BJ (cell line): ENCODE measurements at regions not wholly inside any gene's neighbourhood (a gene's known extent, or its start where the extent isn't known, plus 50 kb on each side); places are given as distances from the start of the nearest gene placed in this dataset.

Experiments used
- CTCF ChIA-PET: fragments of 350-600 bp; formaldehyde crosslinking; extraction: SDS; loops from one replicate; lab custom pipeline; 2021; ENCODE audit warnings: antibody characterized with exemption, inconsistent platforms; lab: Yijun Ruan, JAX
- POLR2A ChIA-PET: fragments of 300-600 bp; sonication (Branson Sonifier 250); formaldehyde crosslinking; extraction: SDS; loops from one replicate; lab custom pipeline; 2021; ENCODE audit warnings: antibody characterized with exemption; lab: Charles Lee
- DNase-seq: peaks from one replicate; pipeline ENCODE4 v3.0.0-alpha.2; 2011; ENCODE audit warnings: low read depth
- H3K27me3 ChIP-seq: 2 replicates; pipeline ENCODE4 v1.6.0; 2011; ENCODE audit warnings: low read length; ENCODE audit not compliant: control insufficient read depth, insufficient read depth
- H3K36me3 ChIP-seq: 2 replicates; pipeline ENCODE4 v1.5.1; 2011; ENCODE audit warnings: low read length; ENCODE audit not compliant: control insufficient read depth, insufficient read depth
- H3K4me3 ChIP-seq: 2 replicates; pipeline ENCODE4 v1.5.1; 2011; ENCODE audit warnings: low read depth, mild to moderate bottlenecking, control low read depth, low read length
- CTCF ChIP-seq: IDR thresholded peaks from 2 replicates; pipeline ENCODE4 v1.5.1; 2011; ENCODE audit warnings: low read depth, mild to moderate bottlenecking, control low read depth, inconsistent platforms, low read length, moderate library complexity; ENCODE audit not compliant: insufficient read depth

GRCh38 chr7:114789161-114789560, 132.7 kb upstream of the MDFIC start:
- no peak for TF ChIP-seq CTCF
- Histone ChIP-seq H3K36me3 (no peaks in the 10 kb centered on the region), H3K27me3 (no peaks in the 10 kb centered on the region), H3K4me3 (no peak overlapping the region)
- ChIA-PET CTCF (no interaction called here), POLR2A (no interaction called here)
- DNase-seq = no peak

GRCh38 chr7:114789871-114790311, 132.0 kb upstream of the MDFIC start:
- Histone ChIP-seq H3K27me3 (no peaks in the 10 kb centered on the region), H3K36me3 (no peaks in the 10 kb centered on the region), H3K4me3 (no peak overlapping the region)
- CTCF ChIA-PET = no interaction called here
- TF ChIP-seq CTCF = no peak
- peak; percentile 61 for DNase-seq
- POLR2A ChIA-PET = no interaction called here

- ChIA-PET CTCF (no interaction called here), POLR2A (no interaction called here)
- H3K36me3 ChIP-seq = no peaks in the 10 kb centered on the region
- H3K4me3 ChIP-seq = no peak overlapping the region
- DNase-seq = no peak
- no peak for TF ChIP-seq CTCF
- H3K27me3 ChIP-seq = no peaks in the 10 kb centered on the region
Measured at GRCh38 chr7:114790521-114790920, 131.4 kb upstream of the MDFIC start.

- H3K27me3 ChIP-seq = no peaks in the 10 kb centered on the region
- no peak overlapping the region for H3K4me3 ChIP-seq
- no peak for TF ChIP-seq CTCF
- ChIA-PET CTCF (no interaction called here), POLR2A (no interaction called here)
- DNase-seq = no peak
- H3K36me3 ChIP-seq = no peaks in the 10 kb centered on the region
Measured at GRCh38 chr7:114791771-114792170, 130.1 kb upstream of the MDFIC start.

- ChIA-PET POLR2A (no interaction called here), CTCF (no interaction called here)
- Histone ChIP-seq H3K27me3 (no peaks in the 10 kb centered on the region), H3K36me3 (no peaks in the 10 kb centered on the region), H3K4me3 (no peak overlapping the region)
- TF ChIP-seq CTCF = no peak
- no peak for DNase-seq
Measured at GRCh38 chr7:114793155-114793845, 128.6 kb upstream of the MDFIC start.
